ENCODE measurements at regions not wholly inside any gene's neighbourhood (a gene's known extent, or its start where the extent isn't known, plus 50 kb on each side); places are given as distances from the start of the nearest gene placed in this dataset.

GRCh38 chr13:106637519-106637918 lies 69.6 kb upstream of the ARGLU1 start:
- CTCF ChIA-PET, result no interaction called here
- DNase-seq (ENCODE audit: low read depth), result no peak
- Histone ChIP-seq H3K27me3 (ENCODE audit: control insufficient read depth, insufficient read depth, low read length) (no peaks in the 10 kb centered on the region), H3K36me3 (ENCODE audit: control insufficient read depth, insufficient read depth, low read length) (no peaks in the 10 kb centered on the region), H3K4me3 (ENCODE audit: low read depth, low read length) (no peak overlapping the region)
- POLR2A ChIA-PET, result interaction anchor here (0.6 kb wide), 1 partner anchor 214 kb away, joined by 3 read pairs; no protein-coding TSS in a partner anchor
- no peak for TF ChIP-seq CTCF (IDR thresholded peaks at IDR 0.05; ENCODE audit: insufficient read depth, low read depth, low read length)

GRCh38 chr13:106636492-106636891 lies 68.6 kb upstream of the ARGLU1 start:
- Histone ChIP-seq H3K36me3 (ENCODE audit: control insufficient read depth, insufficient read depth, low read length) (no peaks in the 10 kb centered on the region), H3K27me3 (ENCODE audit: control insufficient read depth, insufficient read depth, low read length) (no peaks in the 10 kb centered on the region), H3K4me3 (ENCODE audit: low read depth, low read length) (no peak overlapping the region)
- ChIA-PET CTCF (no interaction called here), POLR2A (no interaction called here)
- DNase-seq (ENCODE audit: low read depth), result no peak
- TF ChIP-seq CTCF (IDR thresholded peaks at IDR 0.05; ENCODE audit: insufficient read depth, low read depth, low read length), result no peak

GRCh38 chr13:106635616-106636015 lies 67.7 kb upstream of the ARGLU1 start:
- no peak for DNase-seq (ENCODE audit: low read depth)
- Histone ChIP-seq H3K4me3 (ENCODE audit: low read depth, low read length) (no peak overlapping the region), H3K27me3 (ENCODE audit: control insufficient read depth, insufficient read depth, low read length) (no peaks in the 10 kb centered on the region), H3K36me3 (ENCODE audit: control insufficient read depth, insufficient read depth, low read length) (no peaks in the 10 kb centered on the region)
- POLR2A ChIA-PET, result no interaction called here
- TF ChIP-seq CTCF (IDR thresholded peaks at IDR 0.05; ENCODE audit: insufficient read depth, low read depth, low read length), result no peak
- CTCF ChIA-PET, result no interaction called here

- TF ChIP-seq CTCF (IDR thresholded peaks at IDR 0.05; ENCODE audit: insufficient read depth, low read depth, low read length), result no peak
- H3K36me3 ChIP-seq (ENCODE audit: control insufficient read depth, insufficient read depth, low read length), result no peaks in the 10 kb centered on the region
- ChIA-PET POLR2A (no interaction called here), CTCF (interaction anchor here (2.1 kb wide), 1 partner anchor 13 kb away, joined by 8 read pairs; no protein-coding TSS in a partner anchor)
- no peaks in the 10 kb centered on the region for H3K27me3 ChIP-seq (ENCODE audit: control insufficient read depth, insufficient read depth, low read length)
- DNase-seq (ENCODE audit: low read depth), result no peak
- H3K4me3 ChIP-seq (ENCODE audit: low read depth, low read length), result no peak overlapping the region
Measured at GRCh38 chr13:106633321-106633720, 65.4 kb upstream of the ARGLU1 start.

GRCh38 chr13:106630650-106631049 lies 62.7 kb upstream of the ARGLU1 start:
- H3K4me3 ChIP-seq (ENCODE audit: low read depth, low read length), result no peak overlapping the region
- CTCF ChIA-PET, result interaction anchor here (1.0 kb wide), 1 partner anchor 11 kb away, joined by 3 read pairs; no protein-coding TSS in a partner anchor
- H3K36me3 ChIP-seq (ENCODE audit: control insufficient read depth, insufficient read depth, low read length), result no peaks in the 10 kb centered on the region
- no peak for TF ChIP-seq CTCF (IDR thresholded peaks at IDR 0.05; ENCODE audit: insufficient read depth, low read depth, low read length)
- no peak for DNase-seq (ENCODE audit: low read depth)
- no peaks in the 10 kb centered on the region for H3K27me3 ChIP-seq (ENCODE audit: control insufficient read depth, insufficient read depth, low read length)
- POLR2A ChIA-PET, result no interaction called here

Measured in BJ (cell line).